ENCODE measurements at regions not wholly inside any gene's neighbourhood (a gene's known extent, or its start where the extent isn't known, plus 50 kb on each side); places are given as distances from the start of the nearest gene placed in this dataset.

DNA sequence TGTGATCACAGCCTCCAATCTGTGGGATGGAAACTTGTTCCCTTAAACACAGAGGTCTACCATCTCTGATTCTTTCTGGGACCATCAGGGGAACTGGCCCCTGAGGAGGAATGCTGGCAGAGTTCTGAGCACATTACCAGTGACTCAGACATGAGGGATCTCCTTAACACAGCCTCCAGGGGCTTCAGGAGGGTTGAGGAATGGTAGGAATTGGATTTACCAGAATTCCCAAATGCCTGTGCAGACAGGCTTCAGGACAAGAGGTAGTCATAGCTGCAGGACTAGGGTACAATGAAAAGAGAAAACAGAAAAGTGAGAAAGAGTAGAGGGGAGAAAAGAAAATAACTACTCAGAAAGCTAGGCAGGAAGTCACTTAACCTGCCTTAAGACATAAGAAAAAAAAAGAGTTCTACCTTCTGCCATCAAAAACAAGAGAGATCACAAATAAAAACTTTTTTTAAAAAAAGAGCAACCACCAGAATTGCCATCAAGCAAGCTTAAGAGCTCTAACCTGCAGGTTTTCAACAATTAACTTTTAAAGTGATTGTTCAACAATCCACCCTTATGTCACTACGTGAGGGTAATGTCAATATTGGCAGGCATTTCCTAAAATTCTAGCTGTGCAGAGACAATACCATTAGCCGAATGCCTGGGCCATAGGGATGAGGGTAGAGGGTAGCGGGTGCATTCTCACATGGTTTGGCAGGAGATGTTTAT is 524.4 kb downstream of the BCL11A start:
- no peak for DNase-seq (ENCODE audit: low read depth in 1 of 2, low spot score in 2 of 2)
- Histone ChIP-seq H2BK15ac (ENCODE audit: low read length) (no peak overlapping the region), H3K9ac (replicated peaks in 1 of 4; ENCODE audit: extremely low read depth in 1 of 4, low read depth in 3 of 4, low read length in 3 of 4) (no peak overlapping the region), H2AK5ac (ENCODE audit: low read depth, low read length) (no peak overlapping the region), H3K27me3 (replicated peaks in 1 of 4; ENCODE audit: control insufficient read depth in 3 of 4, extremely low read depth in 1 of 4, insufficient read depth in 3 of 4, low read length in 3 of 4) (no peaks in the 10 kb centered on the region), H4K8ac (ENCODE audit: extremely low read depth, insufficient read depth, low read length) (no peak overlapping the region), H3K4me2 (ENCODE audit: insufficient read depth in 1 of 2, low read depth in 2 of 2, low read length in 2 of 2) (no peak overlapping the region), H3K4ac (replicated peaks; ENCODE audit: insufficient read length, low read depth, low read length) (no peak overlapping the region), H2AFZ (ENCODE audit: low read length) (no peak overlapping the region), H4K20me1 (replicated peaks in 1 of 2; ENCODE audit: control insufficient read depth in 1 of 2, insufficient read depth in 2 of 2, low read length in 2 of 2) (no peaks in the 10 kb centered on the region), H3K18ac (ENCODE audit: extremely low read depth, low read length) (no peak overlapping the region), H3K79me2 (ENCODE audit: control insufficient read depth in 1 of 2, insufficient read depth in 2 of 2, low read length in 2 of 2) (no peaks in the 10 kb centered on the region), H2BK5ac (ENCODE audit: low read depth, low read length) (no peak overlapping the region), H3K56ac (replicated peaks; ENCODE audit: insufficient read length, low read depth, low read length) (no peak overlapping the region), H3K79me1 (ENCODE audit: low read depth, low read length) (no peaks in the 10 kb centered on the region), H3K4me1 (replicated peaks in 1 of 4; ENCODE audit: control insufficient read depth in 3 of 4, insufficient read depth in 4 of 4, low read length in 3 of 4) (no peaks in the 10 kb centered on the region), H3K9me3 (ENCODE audit: insufficient read depth in 2 of 2, low read depth in 1 of 2, low read length in 1 of 2) (0 out of 4 replicates have a peak, but pooled peaks cover 0 to 2% of the 10 kb centered on the region in 2 experiments), H3K27ac (ENCODE audit: low read depth, low read length) (no peak overlapping the region), H3K23me2 (ENCODE audit: low read depth, low read length) (no peaks in the 10 kb centered on the region), H3K23ac (ENCODE audit: insufficient read length) (no peak overlapping the region), H4K5ac (ENCODE audit: insufficient read length, low read depth, low read length) (no peak overlapping the region), H3K4me3 (ENCODE audit: extremely low read depth in 1 of 4, insufficient read depth in 2 of 4, low read depth in 3 of 4, low read length in 4 of 4) (no peak overlapping the region), H2BK12ac (ENCODE audit: low read depth, low read length) (no peak overlapping the region), H3K36me3 (ENCODE audit: control insufficient read depth in 2 of 4, insufficient read depth in 4 of 4, low read length in 3 of 4) (no peaks in the 10 kb centered on the region), H3K14ac (ENCODE audit: insufficient read length) (no peak overlapping the region), H2BK120ac (replicated peaks; ENCODE audit: low read depth, low read length) (no peak overlapping the region), H2BK20ac (ENCODE audit: low read length) (no peak overlapping the region), H4K91ac (replicated peaks; ENCODE audit: insufficient read length, low read length) (no peak overlapping the region)
- WGBS, 2 experiments (ENCODE audit: extremely low coverage in 1 of 2, insufficient coverage in 1 of 2, insufficient read length in 1 of 2, insufficient replicate concordance in 2 of 2, low coverage in 1 of 2, low lambda C conversion rate in 2 of 2, missing lambda C conversion rate in 1 of 2): 92% methylated on average over 3 of the region's 3 CpGs; no CpG with 5 or more reads in 1 of the 2 experiments
- FAIRE-seq: no peak
- CTCF ChIA-PET (ENCODE audit: partially characterized antibody): interaction anchor here (0.7 kb wide), 1 partner anchor 644 kb away, joined by 3 read pairs; no protein-coding TSS in a partner anchor
- POLR2A ChIA-PET (ENCODE audit: partially characterized antibody): no interaction called here
- TF ChIP-seq POLR2A (IDR thresholded peaks at IDR 0.05; ENCODE audit: control extremely low read depth in 1 of 2, low read depth in 2 of 2, low read length in 2 of 2) (no peak), GTF2F1 (IDR thresholded peaks at IDR 0.05; ENCODE audit: borderline replicate concordance, low read depth, low read length) (no peak), RAD21 (IDR thresholded peaks at IDR 0.05 in 1 of 2, conservative IDR thresholded peaks at IDR 0.05 in 1 of 2; ENCODE audit: low read depth in 2 of 2, low read length in 2 of 2) (no peak), NANOG (IDR thresholded peaks at IDR 0.05; ENCODE audit: insufficient read depth, low read depth, low read length, poor library complexity, severe bottlenecking) (no peak), BACH1 (IDR thresholded peaks at IDR 0.05; ENCODE audit: low read length) (no peak), HDAC6 (IDR thresholded peaks at IDR 0.05; ENCODE audit: low read depth, low read length) (no peak), RBBP5 (IDR thresholded peaks at IDR 0.05; ENCODE audit: borderline replicate concordance, low read depth, low read length) (no peak), ASH2L (IDR thresholded peaks at IDR 0.05; ENCODE audit: low read length) (no peak), CBX5 (IDR thresholded peaks at IDR 0.05; ENCODE audit: low read depth, low read length) (no peak), KDM5A (IDR thresholded peaks at IDR 0.05; ENCODE audit: low read length) (no peak), CHD2 (IDR thresholded peaks at IDR 0.05; ENCODE audit: low read length) (no peak), SP1 (IDR thresholded peaks at IDR 0.05; ENCODE audit: low read depth, low read length) (no peak)
